KMS-11 (cell line): ENCODE measurements at regions not wholly inside any gene's neighbourhood (a gene's known extent, or its start where the extent isn't known, plus 50 kb on each side); places are given as distances from the start of the nearest gene placed in this dataset.

Experiments used
- H2AFZ ChIP-seq: fragments of 200-600 bp; sonication (generic); 2 replicates; pipeline ENCODE4 v1.6.1; 2016; ENCODE audit warnings: antibody characterized with exemption, mixed run types, low read depth
- H3K27ac ChIP-seq: fragments of 200-600 bp; sonication (generic); 2 replicates; pipeline ENCODE4 v1.6.1; 2016; ENCODE audit warnings: mild to moderate bottlenecking, mixed run types
- H3K27me3 ChIP-seq: fragments of 200-600 bp; sonication (generic); 2 replicates; pipeline ENCODE4 v1.6.1; 2017; ENCODE audit warnings: mild to moderate bottlenecking, low read depth, mixed run types, moderate library complexity; ENCODE audit not compliant: insufficient read depth
- H3K36me3 ChIP-seq: fragments of 200-600 bp; sonication (generic); 2 replicates; pipeline ENCODE4 v1.6.1; 2017; ENCODE audit warnings: mild to moderate bottlenecking, mixed run types; ENCODE audit not compliant: insufficient read depth
- H3K4me1 ChIP-seq: fragments of 200-600 bp; sonication (generic); 2 replicates; pipeline ENCODE4 v1.6.1; 2016; ENCODE audit warnings: mild to moderate bottlenecking, low read depth, mixed run types; ENCODE audit not compliant: poor library complexity, severe bottlenecking
- H3K4me2 ChIP-seq: fragments of 200-600 bp; sonication (generic); 2 replicates; pipeline ENCODE4 v1.7.0; 2016; ENCODE audit warnings: mild to moderate bottlenecking, mixed run types
- H3K4me3 ChIP-seq: fragments of 200-600 bp; sonication (generic); IDR thresholded peaks from 2 replicates; pipeline ENCODE4 v1.6.1; 2017; ENCODE audit warnings: low read depth, low read length, mixed read lengths; ENCODE audit not compliant: insufficient read depth
- H3K79me2 ChIP-seq: fragments of 200-600 bp; sonication (generic); 2 replicates; pipeline ENCODE4 v1.6.1; 2016; ENCODE audit warnings: low read depth, mixed run types; ENCODE audit not compliant: insufficient read depth
- H3K9ac ChIP-seq: fragments of 200-600 bp; sonication (generic); 2 replicates; pipeline ENCODE4 v1.6.1; 2016; ENCODE audit warnings: mild to moderate bottlenecking, mixed run types
- H4K20me1 ChIP-seq: fragments of 200-600 bp; sonication (generic); 2 replicates; pipeline ENCODE4 v1.6.1; 2016; ENCODE audit warnings: mild to moderate bottlenecking, mixed run types; ENCODE audit not compliant: insufficient read depth
- TF ChIP-seq, protein P1 (sequence below): fragments of 200-600 bp; sonication (generic); conservative IDR thresholded peaks from 2 replicates; pipeline ENCODE4 v1.6.1; 2017; ENCODE audit warnings: low read depth, mild to moderate bottlenecking, antibody characterized with exemption, low read length, moderate library complexity, mixed read lengths

DNA sequence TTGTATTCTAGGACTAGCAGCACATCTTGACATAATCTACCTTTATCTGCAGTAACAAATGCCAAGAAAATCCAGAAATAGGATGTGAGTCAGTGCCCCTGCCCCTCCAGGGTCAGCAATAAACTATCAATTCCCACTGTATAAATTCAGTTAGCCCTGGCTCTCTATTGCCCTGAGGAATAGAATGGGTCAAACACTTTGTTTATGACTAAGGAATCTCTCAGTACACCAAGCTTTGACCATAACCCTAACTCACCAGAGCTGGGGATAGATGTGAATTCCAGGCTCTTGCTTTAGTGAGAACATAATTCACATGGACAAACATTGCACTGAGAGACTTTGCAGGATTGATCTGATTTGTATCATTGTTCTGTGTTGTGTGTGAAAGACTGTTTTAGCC, 82.3 kb downstream of the CXXC4 start:
- H3K9ac ChIP-seq, result no peak overlapping the region
- no peak overlapping the region for H3K27ac ChIP-seq
- H3K4me3 ChIP-seq, result no peak overlapping the region
- no peak overlapping the region for H3K4me2 ChIP-seq
- no peaks in the 10 kb centered on the region for H4K20me1 ChIP-seq
- H2AFZ ChIP-seq, result no peak overlapping the region
- H3K4me1 ChIP-seq, result no peaks in the 10 kb centered on the region
- TF ChIP-seq, protein P1, sequence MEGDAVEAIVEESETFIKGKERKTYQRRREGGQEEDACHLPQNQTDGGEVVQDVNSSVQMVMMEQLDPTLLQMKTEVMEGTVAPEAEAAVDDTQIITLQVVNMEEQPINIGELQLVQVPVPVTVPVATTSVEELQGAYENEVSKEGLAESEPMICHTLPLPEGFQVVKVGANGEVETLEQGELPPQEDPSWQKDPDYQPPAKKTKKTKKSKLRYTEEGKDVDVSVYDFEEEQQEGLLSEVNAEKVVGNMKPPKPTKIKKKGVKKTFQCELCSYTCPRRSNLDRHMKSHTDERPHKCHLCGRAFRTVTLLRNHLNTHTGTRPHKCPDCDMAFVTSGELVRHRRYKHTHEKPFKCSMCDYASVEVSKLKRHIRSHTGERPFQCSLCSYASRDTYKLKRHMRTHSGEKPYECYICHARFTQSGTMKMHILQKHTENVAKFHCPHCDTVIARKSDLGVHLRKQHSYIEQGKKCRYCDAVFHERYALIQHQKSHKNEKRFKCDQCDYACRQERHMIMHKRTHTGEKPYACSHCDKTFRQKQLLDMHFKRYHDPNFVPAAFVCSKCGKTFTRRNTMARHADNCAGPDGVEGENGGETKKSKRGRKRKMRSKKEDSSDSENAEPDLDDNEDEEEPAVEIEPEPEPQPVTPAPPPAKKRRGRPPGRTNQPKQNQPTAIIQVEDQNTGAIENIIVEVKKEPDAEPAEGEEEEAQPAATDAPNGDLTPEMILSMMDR, result no peak
- no peaks in the 10 kb centered on the region for H3K36me3 ChIP-seq
- no peaks in the 10 kb centered on the region for H3K27me3 ChIP-seq
- H3K79me2 ChIP-seq, result no peaks in the 10 kb centered on the region

DNA sequence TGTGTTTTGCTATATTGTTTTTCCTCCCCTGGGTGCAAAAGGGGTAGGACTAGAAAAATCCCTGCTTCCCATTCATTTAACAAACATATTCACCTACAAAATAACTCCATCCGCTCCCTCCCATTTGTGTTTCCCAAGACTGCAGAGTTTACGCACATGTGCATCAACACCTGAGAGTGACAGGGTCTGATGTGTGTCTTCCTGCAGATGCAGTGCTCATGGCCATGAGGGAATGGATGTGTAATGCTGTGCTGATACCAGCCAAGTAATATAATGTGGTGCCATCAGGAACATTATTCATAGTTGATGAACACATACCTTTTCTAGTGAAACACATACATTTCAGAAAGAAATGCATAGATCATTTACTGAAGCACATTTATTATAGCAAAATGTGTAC, 83.2 kb downstream of the CXXC4 start:
- Histone ChIP-seq H3K36me3 (no peaks in the 10 kb centered on the region), H3K4me3 (no peak overlapping the region), H3K27ac (no peak overlapping the region), H4K20me1 (no peaks in the 10 kb centered on the region), H3K9ac (no peak overlapping the region), H3K79me2 (no peaks in the 10 kb centered on the region), H2AFZ (no peak overlapping the region), H3K4me2 (no peak overlapping the region), H3K4me1 (no peaks in the 10 kb centered on the region), H3K27me3 (no peaks in the 10 kb centered on the region)
- TF ChIP-seq, protein P1, result no peak

DNA sequence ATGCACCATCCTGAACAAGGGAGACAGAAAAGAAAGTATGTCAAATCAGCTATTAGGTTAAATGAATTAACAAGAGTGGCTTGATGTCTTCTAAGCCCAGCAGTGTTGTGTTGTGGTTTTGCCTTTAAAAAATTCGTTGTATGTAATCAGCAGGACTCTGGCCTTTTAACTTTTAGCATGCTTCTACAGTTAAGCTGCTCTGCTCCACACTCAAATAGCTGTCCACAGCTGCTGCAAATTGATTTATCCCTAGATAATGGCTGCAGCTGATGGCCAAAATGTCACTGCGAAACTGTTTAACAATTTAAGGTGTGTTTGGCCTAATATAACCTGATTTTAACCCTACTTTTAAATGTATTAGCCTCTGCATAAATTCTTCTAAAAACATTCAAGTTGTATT, 85.8 kb downstream of the CXXC4 start:
- TF ChIP-seq, protein P1, result no peak
- Histone ChIP-seq H3K4me3 (no peak overlapping the region), H3K36me3 (no peaks in the 10 kb centered on the region), H3K4me1 (peaks cover 6% of the 10 kb centered on the region), H3K79me2 (no peaks in the 10 kb centered on the region), H3K27ac (no peak overlapping the region), H3K27me3 (no peaks in the 10 kb centered on the region), H2AFZ (no peak overlapping the region), H3K9ac (no peak overlapping the region), H3K4me2 (no peak overlapping the region), H4K20me1 (no peaks in the 10 kb centered on the region)

DNA sequence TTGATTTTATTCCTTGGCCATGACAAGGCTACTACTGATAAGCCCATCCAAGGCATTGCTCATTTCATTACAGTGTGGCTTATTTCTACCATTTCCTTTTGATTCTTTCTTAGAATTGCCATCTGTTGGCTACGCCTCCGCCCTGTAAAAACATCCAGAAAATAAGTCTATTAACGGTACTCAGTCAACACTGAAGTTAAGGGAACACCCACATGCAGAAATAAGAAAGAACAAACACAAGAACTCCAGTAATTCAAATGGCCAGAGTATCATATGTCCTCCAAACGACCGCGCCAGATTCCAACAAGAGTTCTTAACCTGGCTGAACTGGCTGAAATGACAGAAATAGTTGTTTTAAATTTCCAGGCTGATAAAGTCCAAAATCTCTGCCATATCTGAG, 90.3 kb downstream of the CXXC4 start:
- H3K27ac ChIP-seq, result no peak overlapping the region
- H3K4me1 ChIP-seq, result peaks cover 6% of the 10 kb centered on the region
- no peak overlapping the region for H3K4me2 ChIP-seq
- H3K79me2 ChIP-seq, result no peaks in the 10 kb centered on the region
- H3K4me3 ChIP-seq, result no peak overlapping the region
- no peaks in the 10 kb centered on the region for H3K27me3 ChIP-seq
- no peak overlapping the region for H3K9ac ChIP-seq
- no peaks in the 10 kb centered on the region for H4K20me1 ChIP-seq
- TF ChIP-seq, protein P1, result no peak
- H2AFZ ChIP-seq, result no peak overlapping the region
- no peaks in the 10 kb centered on the region for H3K36me3 ChIP-seq
